ENCODE measurements at regions not wholly inside any gene's neighbourhood (a gene's known extent, or its start where the extent isn't known, plus 50 kb on each side); places are given as distances from the start of the nearest gene placed in this dataset.
A peak's percentile ranks its signal among the peaks of the same experiment; 100 is the strongest.

DNA sequence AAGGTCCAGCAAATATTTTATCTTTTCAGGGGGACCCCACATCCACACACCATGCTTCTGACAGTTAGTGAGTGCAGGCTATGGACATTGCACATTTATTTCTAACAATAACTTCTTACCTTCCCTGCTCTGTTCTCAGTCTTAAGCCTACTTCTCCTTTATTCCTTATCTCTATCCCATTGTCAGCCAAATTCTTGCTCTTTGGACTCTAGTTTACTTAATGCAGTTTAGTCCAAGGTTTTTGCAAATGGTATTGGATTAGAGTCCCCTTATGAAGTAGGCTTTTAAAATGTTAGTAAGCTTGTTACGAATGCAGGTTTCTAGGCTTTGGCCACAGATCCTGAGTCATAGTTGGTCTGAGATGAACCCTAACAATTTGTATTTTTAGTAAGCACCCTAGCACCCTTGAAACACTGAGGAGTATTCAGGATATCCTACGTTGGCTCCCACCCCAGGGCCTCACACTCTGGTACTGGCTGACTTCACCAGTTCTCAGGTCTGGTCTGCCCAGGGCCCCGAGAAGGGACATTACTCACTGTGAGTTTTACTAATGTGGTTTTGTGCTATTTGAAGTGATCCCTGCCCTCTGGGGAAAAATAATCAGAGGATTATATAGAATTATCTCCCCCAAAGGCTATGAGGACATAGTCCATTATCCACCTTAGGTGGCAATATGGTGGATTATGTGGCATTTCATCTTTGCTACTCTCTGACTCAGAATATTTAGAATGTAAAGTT, 239.5 kb downstream of the TGFB2 start:
- peak; percentile 65 for DNase-seq

DNA sequence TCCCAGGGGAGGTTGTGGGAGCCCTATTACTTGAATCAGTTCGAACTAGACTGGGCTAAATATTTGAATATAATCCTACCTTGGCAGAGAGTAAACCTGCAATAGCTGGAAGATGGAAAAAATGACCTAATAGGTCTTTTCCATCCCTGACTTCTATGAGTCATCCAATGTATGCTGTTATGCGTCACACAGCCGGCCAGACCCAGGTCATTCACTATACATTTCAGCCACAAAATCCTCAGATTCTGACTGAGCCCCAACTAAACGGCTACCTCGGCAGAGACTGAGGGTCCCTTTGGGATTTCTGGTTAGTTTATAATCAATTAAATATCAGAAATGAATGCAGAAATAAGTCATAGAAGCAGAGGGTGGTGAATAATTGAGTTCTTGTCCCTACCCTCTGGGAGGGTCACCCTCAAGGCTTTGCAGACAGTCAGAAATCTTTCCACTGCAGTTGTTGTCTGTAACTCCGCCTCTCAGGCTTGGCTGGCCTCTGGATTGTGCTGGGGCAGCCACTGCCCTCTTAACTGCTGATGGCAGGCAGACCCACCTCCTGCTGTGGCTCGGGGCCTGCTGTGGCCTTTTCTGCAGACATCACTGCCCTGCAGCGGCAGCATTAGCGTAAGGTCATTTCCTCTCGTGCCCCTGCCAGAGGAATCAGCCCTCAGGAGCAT, 240.5 kb downstream of the TGFB2 start:
- peak; percentile 79 for DNase-seq

DNA sequence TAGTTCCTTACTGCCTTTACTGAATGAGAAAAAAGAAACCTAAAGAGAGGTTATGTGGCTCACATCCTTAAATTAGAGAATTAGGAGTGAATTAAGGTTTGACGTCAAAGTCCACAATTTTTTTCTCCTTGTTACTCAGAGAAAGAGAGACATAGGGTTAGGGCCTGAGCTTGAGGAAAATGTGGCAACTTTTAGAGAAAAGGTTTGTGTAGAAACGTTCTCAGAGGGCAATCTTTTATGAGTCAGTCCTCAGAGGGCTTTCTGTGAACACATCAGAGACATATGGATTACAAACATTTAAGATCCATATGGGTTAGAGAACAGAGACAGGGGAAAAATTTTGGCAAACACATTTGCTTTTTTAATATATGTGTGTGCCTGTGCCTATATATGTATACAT, 242.8 kb downstream of the TGFB2 start:
- DNase-seq = no peak

DNA sequence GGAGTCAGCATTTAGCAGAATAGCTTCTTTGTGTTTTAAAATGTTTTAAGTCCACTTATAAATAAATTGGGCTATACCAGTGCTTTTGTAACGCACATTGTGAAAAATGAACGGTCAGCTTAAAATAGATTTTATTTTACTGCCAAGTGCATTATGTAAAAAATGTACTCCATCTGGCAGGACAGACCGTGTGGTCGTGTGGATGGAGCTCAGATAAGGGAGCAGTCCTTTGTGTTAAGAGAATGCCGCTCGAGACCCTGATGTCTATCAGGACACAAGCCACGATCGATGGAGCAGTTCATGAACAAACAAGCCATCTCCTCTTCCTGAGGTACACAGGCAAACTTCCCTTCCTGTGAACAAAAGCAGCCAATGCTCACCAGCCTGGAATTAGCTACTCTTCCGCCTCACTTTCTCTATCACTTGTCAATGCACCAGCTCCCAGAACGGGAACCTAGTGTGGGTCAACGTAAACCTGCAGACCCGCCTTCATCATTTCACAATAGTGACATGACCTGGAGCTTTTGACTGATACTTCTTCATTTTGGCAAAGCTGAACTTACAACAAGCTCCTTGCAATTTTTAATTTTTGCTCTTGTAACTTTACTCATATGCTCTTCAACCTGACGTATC, 243.5 kb downstream of the TGFB2 start:
- DNase-seq = no peak

DNA sequence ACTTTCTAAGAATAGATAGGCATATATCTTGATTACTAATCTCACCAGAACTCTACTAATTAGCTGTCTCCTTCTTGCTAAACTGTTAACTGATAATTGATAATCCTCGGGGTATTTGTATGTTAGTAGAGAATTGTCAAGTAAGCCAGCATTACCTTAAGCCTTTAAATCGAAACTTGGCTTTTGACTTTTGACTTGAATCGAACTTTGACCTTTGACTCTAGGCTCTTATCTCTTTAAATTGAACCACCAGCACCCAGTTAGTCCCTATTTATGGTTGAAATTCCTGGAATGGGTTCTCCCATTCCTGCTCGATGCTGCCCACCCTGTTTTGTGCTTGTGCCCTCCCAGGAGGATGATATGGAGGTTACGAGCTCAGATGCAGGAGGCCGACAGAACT, 244.4 kb downstream of the TGFB2 start:
- no peak for DNase-seq

DNA sequence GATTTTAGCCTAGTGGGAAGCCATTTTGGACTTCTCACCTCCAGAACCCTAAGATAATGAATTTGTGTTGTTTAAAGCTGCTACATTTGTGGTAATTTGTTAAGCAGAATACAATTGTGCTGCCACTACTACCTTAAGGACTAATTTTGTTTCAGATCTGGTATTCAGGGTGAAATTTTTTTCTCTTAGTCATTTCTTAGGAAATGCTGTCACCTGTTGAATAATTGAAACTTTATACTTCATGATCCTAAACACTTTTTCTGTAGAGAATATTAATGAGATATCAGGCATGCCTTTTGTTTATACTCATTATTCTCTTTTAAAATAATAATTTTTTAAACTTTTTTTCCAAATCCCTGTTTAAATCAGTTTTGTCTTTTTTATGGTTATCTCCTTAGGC, 246.8 kb downstream of the TGFB2 start:
- no peak for DNase-seq

DNA sequence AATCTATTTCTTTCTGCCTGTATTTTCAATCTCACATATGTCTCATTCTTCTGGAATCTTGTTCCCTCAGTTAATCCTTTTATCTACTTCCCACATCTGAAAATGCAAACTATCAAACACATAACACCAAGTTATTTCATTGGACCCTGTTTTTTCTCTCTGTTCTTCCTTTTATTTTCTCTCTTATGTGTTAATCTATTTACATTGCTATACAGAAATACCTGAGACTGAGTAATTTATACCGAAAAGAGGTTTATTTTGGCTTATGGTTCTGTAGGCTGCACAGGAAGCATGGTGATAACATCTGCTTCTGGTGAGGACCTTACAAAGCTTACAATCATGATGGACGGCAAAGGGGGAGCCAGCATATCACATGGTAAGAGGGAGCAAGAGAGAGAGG, 247.6 kb downstream of the TGFB2 start:
- DNase-seq = peak; percentile 56

DNA sequence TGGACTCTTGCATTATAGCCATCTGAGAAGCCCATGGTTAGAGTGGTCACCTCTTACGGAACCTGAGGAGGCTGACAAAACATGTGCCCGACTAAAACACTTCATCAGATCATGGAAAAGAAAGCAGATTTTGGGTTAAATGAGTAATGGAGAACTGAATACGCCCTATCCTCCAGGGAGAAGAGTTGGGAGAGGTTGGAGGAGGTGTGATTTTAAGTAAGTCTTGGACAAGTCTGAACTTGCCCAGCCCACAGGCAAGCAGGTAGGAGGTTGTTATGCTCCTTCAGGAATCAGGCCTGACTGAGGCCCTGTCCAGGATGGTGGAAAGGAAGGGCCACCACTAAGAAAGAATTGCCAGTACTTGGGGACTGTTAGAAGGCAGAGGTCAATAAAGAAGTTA, 255.8 kb downstream of the TGFB2 start:
- DNase-seq = no peak

DNA sequence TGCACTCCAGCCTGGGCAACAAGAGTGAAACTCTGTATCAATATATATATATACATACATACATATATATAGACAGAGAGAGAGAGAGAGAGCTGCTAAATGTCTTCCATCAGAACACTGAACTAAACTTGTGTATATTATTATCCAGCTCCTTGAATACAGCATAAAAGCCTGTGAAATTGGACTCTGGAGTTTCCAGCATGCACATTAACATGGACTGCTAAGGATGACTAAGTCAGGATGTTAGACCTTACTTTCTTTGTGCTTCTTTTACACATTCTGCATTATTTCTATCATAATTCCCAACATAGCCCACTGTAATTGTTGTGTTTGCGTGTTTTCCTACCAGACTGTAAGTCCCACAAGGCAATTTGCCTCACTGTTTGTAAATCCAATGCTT, 259.1 kb downstream of the TGFB2 start:
- DNase-seq = no peak

DNA sequence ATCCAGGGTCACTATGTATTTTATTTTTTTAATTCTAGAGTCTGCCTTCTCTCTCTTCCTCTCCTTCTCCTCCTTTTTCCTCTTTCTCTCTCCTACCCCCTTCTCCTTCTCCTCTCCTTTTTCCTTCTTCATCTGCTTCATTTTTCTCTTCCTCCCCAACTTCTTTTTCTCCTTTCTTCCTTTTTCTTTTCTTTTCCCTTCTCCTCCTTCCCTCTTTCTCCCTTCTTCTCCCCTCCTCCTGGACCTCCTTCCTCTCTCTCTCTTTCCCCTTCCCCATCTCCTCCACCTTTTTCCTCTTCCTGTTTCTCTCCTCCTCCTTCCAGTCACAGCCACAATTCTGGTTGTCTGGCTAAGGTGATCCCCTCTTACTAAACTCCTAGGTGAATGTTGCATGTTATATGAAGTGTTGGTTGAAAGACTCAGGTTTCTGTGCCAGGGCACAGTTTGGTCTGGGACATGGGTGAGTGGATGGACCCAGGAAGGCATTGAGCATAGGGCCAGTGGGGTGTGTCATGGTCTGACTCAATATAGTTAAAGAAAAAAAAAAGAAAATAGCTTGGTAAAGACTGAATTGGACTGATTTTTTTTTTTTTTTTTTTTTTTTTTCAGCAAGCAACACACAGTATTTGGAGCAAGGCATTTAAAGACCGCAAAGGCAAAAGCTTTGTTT, 266.9 kb downstream of the TGFB2 start:
- no peak for DNase-seq

DNA sequence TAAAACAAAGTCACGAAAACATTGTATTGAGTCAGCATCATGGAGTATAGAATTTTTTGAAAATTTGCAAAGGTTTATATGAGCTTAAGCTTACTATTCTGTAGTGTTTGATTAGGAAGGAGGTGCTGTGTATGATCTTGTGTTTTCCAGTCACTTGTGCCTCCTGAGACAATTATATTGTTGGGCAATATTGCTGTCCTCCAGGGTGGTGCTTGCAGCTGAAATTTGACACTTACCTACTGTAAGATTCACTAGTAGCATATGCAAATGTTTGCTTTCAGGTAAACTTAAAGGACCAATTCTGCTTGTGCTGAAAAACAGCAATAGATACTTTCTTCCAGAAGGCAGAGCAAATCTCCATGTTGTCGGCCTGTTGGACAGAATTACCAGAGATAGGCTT, 268.0 kb downstream of the TGFB2 start:
- no peak for DNase-seq

DNA sequence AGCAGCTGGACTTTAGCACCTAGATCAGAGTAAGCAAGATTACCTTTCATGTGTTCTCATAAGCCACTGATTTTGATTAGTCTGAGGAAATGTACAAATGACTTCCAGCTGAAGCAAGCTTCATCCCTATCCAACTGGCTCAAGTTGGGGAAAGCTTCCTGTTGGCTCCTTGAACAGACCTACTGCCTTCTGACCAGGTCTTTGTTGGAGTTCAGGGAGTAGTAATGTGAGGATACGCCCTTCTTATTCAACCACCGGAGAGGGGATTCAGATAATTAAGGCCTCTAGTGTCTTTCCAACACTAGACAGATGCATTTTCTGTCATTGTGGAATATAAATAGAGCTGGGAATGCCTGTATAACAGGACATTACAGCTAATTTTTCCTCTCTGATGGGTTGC, 268.9 kb downstream of the TGFB2 start:
- DNase-seq = no peak

DNA sequence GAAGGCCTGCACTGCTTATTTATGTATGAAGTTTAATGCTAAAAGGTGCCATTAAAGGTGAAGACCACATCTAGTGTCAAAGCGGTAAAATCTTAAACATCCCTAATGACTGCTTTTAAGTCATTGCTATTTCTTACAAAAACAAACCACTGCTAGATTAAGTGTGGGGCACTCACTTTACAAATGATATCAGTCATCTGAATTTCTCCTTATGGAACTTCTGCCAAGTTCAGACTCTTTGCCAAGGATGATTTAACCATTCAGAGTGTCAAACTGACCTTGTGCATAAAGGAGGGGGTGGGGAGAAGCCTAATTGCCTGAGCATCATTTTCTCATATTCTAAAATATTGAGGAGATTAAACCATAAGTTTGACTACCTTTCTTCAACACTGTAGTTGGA, 271.5 kb downstream of the TGFB2 start:
- no peak for DNase-seq

DNA sequence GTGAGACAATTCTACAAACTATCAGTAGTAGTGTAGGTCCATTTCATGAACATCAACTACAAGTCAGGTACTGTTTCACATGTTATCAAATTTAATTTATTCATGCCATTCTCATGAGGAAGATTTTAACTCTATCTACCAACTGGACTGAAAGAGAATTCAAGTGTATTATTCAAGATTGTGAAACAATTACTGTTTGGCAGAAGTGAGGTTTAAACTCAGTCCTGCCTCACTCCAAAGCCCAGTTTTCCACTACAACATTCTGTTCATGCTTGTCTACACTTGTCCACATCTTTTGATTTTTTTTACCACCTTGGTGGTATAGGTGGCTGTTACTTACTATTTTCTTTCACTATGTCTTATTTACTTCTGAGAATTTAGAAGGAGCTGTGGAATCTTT, 272.9 kb downstream of the TGFB2 start:
- DNase-seq = no peak

DNA sequence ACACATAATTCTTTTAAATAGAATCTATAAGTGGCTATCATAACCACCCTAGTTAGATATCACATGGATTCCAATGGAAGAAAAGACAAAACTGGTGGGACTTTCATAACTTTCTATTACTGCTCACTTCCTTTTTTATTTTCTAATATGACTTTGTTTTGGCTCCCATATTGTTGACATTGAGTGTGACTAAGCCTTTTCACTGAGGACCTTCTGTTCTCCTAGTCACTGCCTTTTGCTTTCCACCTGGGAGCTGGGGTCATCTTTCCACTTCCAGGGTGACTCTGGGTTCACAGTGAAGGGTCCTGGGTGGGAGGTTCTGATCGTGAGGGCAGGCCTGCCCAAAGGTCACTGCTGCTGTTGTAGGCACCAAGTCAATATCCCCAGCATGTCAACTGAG, 275.8 kb downstream of the TGFB2 start:
- no peak for DNase-seq

DNA sequence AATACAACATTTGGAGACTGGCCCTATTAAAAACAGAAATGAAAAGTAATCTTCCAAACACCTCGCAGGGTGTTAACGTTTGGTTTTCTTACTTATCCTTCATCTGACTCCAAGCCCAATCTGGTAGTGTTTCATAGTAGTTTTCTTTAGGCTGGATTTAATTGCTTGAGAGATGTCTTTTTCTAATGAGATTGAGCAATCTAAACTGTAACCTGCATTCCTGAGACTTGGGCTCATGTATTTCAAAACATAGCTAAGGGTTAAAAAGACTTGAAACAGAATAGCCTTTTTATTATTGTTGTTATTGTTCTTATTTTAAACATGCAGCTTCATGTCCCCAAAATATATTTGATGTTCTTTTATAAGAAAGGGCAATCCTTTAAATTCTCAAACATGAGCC, 278.9 kb downstream of the TGFB2 start:
- peak; percentile 26 for DNase-seq

DNA sequence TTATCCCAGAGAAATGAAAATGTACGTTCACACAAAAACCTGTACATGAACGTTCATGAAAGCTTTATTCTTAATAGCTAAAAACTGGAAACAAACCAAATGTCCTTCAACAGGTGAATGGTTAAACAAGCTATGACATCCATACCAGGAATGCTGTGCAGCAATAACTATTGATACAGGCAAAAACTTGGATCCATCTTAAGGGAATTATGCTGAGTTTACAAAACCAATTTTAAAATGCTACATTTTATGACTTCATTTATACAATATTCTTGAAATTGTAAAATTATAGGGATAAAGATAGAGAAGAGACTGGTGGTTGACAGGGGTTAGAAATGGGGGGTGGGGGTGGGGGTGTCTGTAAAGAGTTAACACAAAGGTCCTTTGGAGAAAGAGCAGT, 280.3 kb downstream of the TGFB2 start:
- DNase-seq = no peak

DNA sequence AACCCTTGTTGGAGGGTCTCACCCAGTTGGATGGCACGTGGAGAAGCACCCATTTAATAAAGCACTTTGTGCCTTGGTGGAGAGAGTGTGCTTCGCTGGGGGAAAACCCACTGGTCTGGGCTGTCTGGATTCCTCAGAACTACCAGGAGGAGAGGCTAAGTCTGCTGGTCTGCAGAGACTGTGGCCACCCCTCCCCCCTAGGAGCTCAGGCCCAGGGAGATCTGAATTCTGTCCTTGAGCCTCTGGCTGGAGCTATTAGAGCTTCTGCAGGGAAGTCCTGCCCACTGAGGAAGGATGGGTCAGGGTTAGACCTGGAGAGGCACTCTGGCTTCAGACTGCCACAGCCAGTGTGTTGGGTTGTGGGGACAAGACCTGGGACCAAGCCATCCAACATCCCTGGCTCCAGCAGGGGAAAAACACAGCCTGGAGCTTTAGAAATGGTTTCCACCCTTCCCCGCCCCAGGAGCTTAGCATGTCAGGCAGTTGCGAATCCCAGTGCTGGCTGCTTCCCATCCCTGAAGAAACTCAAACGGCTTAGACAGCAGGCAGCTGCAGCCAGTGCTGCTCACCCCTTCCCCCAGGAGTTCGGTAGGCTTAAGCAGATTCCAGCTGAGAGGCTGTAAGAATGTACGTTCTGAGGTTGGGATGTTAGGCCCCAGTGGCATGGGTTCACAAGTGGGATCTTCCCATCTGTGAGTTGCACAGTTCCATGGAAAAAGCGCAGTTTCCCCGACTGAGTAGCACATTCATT, 288.3 kb downstream of the TGFB2 start:
- no peak for DNase-seq

DNA sequence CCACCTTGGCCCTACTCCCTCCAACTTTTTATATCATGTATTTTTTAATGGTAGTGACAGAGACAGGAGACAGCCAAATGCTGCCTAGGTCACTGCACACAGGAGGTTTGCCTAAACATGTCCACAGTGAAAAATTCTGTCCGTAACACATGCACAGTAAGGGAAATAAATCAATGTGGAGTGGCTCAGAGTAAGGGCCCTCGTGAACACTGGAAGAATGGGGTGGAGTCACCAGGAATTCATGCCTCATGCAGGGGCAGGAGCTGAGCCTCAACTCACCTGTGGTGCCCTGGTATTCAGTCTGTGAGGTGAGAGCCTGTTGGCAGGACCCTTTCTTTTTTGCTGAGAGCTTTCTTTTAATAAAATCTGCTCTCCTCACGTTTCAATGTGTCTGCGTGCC, 289.1 kb downstream of the TGFB2 start:
- no peak for DNase-seq

DNA sequence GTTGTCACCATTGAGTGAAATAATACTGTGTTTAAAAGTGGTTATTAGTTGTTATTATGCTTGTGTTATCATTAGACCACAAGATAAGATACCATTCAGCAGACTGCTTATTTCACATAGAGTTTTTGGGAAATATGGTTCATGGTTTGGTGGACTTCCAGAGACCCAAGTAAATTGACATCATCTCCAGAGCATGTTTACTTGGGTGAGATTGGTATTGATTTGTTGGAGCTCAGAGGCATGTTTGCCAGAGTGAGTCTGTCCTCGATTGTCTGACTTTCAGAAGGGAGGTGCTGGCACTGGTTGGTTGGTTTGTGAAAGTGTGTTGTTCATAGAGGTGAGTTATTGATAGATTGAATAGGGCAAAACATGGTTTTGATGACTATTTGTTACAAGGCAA, 291.4 kb downstream of the TGFB2 start:
- no peak for DNase-seq

DNA sequence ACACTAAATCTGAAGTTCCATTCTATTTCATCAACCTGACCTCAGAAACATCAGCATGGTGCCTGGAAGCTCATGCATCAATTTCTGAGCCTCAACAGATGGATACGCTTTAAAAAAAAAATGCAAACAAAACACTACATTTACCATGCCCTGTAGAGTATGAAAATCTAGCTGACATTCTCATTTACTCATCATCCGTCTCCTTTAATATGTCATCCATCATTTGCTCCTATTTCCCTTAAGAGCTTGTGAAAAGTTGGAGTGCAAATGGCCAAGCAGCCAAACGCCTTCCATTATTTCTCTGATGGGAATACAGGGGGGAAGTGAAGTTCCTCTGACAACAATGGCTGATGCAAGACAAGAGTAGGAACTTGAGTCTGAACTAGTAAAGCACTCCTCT, 295.0 kb downstream of the TGFB2 start:
- DNase-seq = no peak

DNA sequence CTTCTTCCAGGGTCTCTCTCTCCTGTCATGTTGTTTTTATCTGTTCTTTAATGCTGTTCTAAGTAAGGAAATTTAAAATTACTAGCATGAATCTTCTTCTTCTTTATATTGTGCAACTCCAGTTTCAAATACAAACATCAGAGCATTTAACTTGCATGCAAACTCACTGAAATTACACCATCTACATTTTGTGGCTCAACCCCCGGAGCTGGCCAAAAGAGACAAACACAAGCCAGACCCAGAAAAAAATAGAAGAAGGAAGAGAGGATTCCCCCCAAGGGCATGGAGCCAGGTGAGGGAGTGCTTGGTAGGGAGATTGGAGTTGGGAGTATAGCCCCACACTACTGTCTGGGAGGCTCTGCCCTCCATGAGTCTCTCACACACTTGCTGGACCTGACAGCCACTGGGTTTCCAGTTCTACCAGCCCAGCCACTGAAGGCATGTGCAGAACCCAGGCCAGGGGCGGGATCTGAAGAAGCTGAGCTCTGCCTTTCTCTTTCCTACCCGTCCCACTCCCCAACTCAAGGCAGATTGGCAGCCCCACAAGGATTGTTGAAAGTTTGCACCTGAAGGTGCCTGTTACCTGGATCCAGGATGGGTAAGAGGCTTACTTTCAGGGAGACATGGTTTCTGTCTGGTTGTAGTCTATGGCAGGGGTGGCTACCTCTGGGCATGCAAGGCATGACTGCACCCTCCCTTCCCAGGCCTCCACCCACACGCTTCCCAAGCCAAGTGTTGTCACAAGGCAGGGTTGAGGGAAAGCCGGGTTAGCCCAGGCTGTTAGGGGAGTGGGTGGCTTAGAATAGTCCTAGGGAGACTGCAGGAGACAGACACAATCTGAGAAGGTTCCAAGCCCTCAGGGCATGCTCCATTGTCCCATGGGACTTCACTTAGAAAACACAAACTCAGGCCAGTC, 297.2 kb downstream of the TGFB2 start:
- no peak for DNase-seq

All from EL (cell line).